Ishikawa (cell line): ENCODE measurements at regions not wholly inside any gene's neighbourhood (a gene's known extent, or its start where the extent isn't known, plus 50 kb on each side); places are given as distances from the start of the nearest gene placed in this dataset.

Source experiments
- MAX ChIP-seq: IDR thresholded peaks from 2 replicates; pipeline ENCODE4 v1.6.1; 2012
- TCF12 ChIP-seq: IDR thresholded peaks from 2 replicates; pipeline ENCODE4 v1.6.1; 2012; ENCODE audit warnings: low read depth

GRCh38 chr5:136538534-136538933 is 173.2 kb upstream of the TRPC7 start:
- TF ChIP-seq MAX: no peak
- no peak for TF ChIP-seq TCF12
